ENCODE measurements at regions not wholly inside any gene's neighbourhood (a gene's known extent, or its start where the extent isn't known, plus 50 kb on each side); places are given as distances from the start of the nearest gene placed in this dataset.

DNA sequence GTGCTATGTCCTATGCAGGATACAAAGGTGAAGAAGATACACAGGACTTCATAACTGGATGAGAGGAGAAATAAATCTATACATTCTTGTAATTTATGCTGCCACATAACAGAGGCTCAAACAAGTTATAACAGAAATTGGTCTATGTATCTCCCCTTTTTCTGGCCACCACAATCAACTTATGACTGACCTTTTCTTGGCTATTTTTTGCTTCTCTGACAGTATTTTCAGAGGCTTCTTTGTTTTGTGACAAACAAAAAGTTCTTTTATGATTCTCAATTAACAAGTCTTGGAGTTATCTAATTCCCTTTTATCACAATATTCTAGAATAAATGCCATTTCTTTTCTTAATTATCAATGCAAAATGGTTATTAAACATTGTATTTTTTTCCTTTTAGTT lies 953.0 kb upstream of the ZWINT start:
- intact Hi-C loops (cut with micrococcal nuclease; ENCODE audit: unreplicated experiment), result no loop called here
- Histone ChIP-seq H3K79me2 (ENCODE audit: control insufficient read depth, insufficient read depth, low read length) (no peaks in the 10 kb centered on the region), H3K4me1 (ENCODE audit: control insufficient read depth, insufficient read depth, low read length) (no peaks in the 10 kb centered on the region), H2AFZ (ENCODE audit: control insufficient read depth, low read depth, low read length) (no peak overlapping the region), H3K27ac (ENCODE audit: control insufficient read depth, insufficient read depth) (no peak overlapping the region), H3K36me3 (ENCODE audit: control insufficient read depth in 2 of 2, insufficient read depth in 2 of 2, low read length in 1 of 2) (no peaks in the 10 kb centered on the region), H3K4me2 (ENCODE audit: control insufficient read depth, insufficient read depth) (no peak overlapping the region), H3K27me3 (replicated peaks in 1 of 2; ENCODE audit: control insufficient read depth in 2 of 2, insufficient read depth in 2 of 2, low read length in 1 of 2) (no peaks in the 10 kb centered on the region), H3K9me3 (replicated peaks; ENCODE audit: control insufficient read depth, insufficient read depth, low read length) (no peaks in the 10 kb centered on the region), H3K4me3 (no peak overlapping the region), H3K9ac (ENCODE audit: control insufficient read depth, insufficient read depth, low read length) (no peak overlapping the region), H4K20me1 (ENCODE audit: control insufficient read depth, insufficient read depth) (no peaks in the 10 kb centered on the region)
- no peak for DNase-seq (ENCODE audit: low read depth, low spot score)
- RAD21 ChIA-PET (ENCODE audit: unreplicated experiment), result no interaction called here
- no peak for FAIRE-seq
- SMC1A ChIA-PET (ENCODE audit: uncharacterized antibody, unreplicated experiment), result no interaction called here
- ATAC-seq, result no peak
- in situ Hi-C loops (cut with MboI), result no loop called here
- CTCF ChIA-PET, result no interaction called here
- BruUV-seq (replicated peaks), result no TSS peak
- POLR2A ChIA-PET, result no interaction called here
- TF ChIP-seq KLF5 (IDR thresholded peaks at IDR 0.05; ENCODE audit: partially characterized antibody) (no peak), FOXM1 (IDR thresholded peaks at IDR 0.05; ENCODE audit: low read depth, low read length) (no peak), CUX1 (IDR thresholded peaks at IDR 0.05; ENCODE audit: insufficient replicate concordance, low read depth, low read length) (no peak), POLR2AphosphoS2 (IDR thresholded peaks at IDR 0.05; ENCODE audit: low read depth, low read length) (no peak), ZNF217 (IDR thresholded peaks at IDR 0.05) (no peak), IKZF2 (IDR thresholded peaks at IDR 0.05) (no peak), NFYB (IDR thresholded peaks at IDR 0.05; ENCODE audit: insufficient read depth, low read depth, low read length) (no peak), HDAC2 (IDR thresholded peaks at IDR 0.05) (no peak), RAD21 (IDR thresholded peaks at IDR 0.05; ENCODE audit: insufficient read depth, low read depth, low read length) (no peak), ZNF274 (IDR thresholded peaks at IDR 0.05; ENCODE audit: insufficient read depth, insufficient read length) (no peak), BCL11A (IDR thresholded peaks at IDR 0.05; ENCODE audit: low read depth, low read length) (no peak), TAF1 (IDR thresholded peaks at IDR 0.05; ENCODE audit: borderline replicate concordance, low read depth, low read length) (no peak), LARP7 (IDR thresholded peaks at IDR 0.05) (no peak), EED (IDR thresholded peaks at IDR 0.05; ENCODE audit: low read depth) (no peak)
- TF ChIP-seq, protein P1, sequence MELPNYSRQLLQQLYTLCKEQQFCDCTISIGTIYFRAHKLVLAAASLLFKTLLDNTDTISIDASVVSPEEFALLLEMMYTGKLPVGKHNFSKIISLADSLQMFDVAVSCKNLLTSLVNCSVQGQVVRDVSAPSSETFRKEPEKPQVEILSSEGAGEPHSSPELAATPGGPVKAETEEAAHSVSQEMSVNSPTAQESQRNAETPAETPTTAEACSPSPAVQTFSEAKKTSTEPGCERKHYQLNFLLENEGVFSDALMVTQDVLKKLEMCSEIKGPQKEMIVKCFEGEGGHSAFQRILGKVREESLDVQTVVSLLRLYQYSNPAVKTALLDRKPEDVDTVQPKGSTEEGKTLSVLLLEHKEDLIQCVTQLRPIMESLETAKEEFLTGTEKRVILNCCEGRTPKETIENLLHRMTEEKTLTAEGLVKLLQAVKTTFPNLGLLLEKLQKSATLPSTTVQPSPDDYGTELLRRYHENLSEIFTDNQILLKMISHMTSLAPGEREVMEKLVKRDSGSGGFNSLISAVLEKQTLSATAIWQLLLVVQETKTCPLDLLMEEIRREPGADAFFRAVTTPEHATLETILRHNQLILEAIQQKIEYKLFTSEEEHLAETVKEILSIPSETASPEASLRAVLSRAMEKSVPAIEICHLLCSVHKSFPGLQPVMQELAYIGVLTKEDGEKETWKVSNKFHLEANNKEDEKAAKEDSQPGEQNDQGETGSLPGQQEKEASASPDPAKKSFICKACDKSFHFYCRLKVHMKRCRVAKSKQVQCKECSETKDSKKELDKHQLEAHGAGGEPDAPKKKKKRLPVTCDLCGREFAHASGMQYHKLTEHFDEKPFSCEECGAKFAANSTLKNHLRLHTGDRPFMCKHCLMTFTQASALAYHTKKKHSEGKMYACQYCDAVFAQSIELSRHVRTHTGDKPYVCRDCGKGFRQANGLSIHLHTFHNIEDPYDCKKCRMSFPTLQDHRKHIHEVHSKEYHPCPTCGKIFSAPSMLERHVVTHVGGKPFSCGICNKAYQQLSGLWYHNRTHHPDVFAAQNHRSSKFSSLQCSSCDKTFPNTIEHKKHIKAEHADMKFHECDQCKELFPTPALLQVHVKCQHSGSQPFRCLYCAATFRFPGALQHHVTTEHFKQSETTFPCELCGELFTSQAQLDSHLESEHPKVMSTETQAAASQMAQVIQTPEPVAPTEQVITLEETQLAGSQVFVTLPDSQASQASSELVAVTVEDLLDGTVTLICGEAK (IDR thresholded peaks at IDR 0.05; ENCODE audit: borderline replicate concordance), result no peak

Data from GM12878 (cell line).